Neural progenitor cell (in vitro differentiated cells): ENCODE measurements at regions not wholly inside any gene's neighbourhood (a gene's known extent, or its start where the extent isn't known, plus 50 kb on each side); places are given as distances from the start of the nearest gene placed in this dataset.

Experiments used
- CTCF ChIP-seq: fragments of 200-600 bp; sonication (generic); IDR thresholded peaks from 2 replicates; pipeline ENCODE4 v1.5.1; 2017; ENCODE audit warnings: antibody characterized with exemption, mild to moderate bottlenecking
- EZH2 ChIP-seq: fragments of 200-600 bp; sonication (generic); IDR thresholded peaks from 2 replicates; pipeline ENCODE4 v1.6.1; 2017; ENCODE audit warnings: antibody characterized with exemption, mild to moderate bottlenecking, moderate library complexity
- EZH2phosphoT487 ChIP-seq: fragments of 200-600 bp; sonication (generic); IDR thresholded peaks from 2 replicates; pipeline ENCODE4 v1.6.1; 2017; ENCODE audit warnings: antibody characterized with exemption

DNA sequence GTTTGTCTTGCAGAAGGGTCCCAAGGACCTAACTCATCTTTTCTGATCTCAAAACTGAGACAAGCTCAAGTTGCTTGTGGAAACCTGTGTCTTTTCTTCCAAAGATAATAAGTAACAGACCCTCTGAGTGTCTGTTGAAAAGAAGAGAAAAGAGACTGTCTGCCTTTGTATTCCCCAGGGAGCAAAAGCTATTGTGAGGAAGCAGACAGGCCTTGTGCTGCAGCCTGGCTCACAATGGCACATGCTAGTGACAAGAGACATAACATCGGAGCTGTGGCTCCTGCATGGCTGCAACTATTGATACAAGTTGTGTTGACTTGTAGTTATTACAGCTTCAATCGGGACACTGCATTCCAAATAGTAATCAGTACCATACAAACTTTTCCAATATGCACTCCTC is 202.9 kb downstream of the DKK1 start:
- TF ChIP-seq CTCF, result no peak
- TF ChIP-seq EZH2, result no peak
- no peak for TF ChIP-seq EZH2phosphoT487
